SK-N-SH treated with all-trans-retinoic acid at 6 μM for 48 hours (cell line): ENCODE measurements at regions not wholly inside any gene's neighbourhood (a gene's known extent, or its start where the extent isn't known, plus 50 kb on each side); places are given as distances from the start of the nearest gene placed in this dataset.

Source experiments
- CREB5 ChIP-seq: fragments of 250-450 bp; sonication (Bioruptor Pico); IDR thresholded peaks from 2 replicates; pipeline ENCODE4 v1.5.1; 2020; ENCODE audit warnings: low read depth, mild to moderate bottlenecking, moderate library complexity
- POU6F1 ChIP-seq: fragments of 250-450 bp; sonication (Bioruptor Pico); IDR thresholded peaks from 2 replicates; pipeline ENCODE4 v1.8.0; 2021; ENCODE audit warnings: low read depth, mild to moderate bottlenecking, moderate library complexity, borderline replicate concordance
- TOX ChIP-seq: fragments of 250-450 bp; sonication (Bioruptor Pico); IDR thresholded peaks from 2 replicates; pipeline ENCODE4 v1.8.0; 2021; ENCODE audit warnings: mild to moderate bottlenecking, moderate library complexity, borderline replicate concordance

- no peak for TF ChIP-seq TOX (CRISPR knock-in tag)
- TF ChIP-seq CREB5: no peak
- TF ChIP-seq POU6F1 (CRISPR knock-in tag): no peak
Observed at GRCh38 chr2:118386641-118387302, 298.5 kb downstream of the INSIG2 start.
